ENCODE measurements at regions not wholly inside any gene's neighbourhood (a gene's known extent, or its start where the extent isn't known, plus 50 kb on each side); places are given as distances from the start of the nearest gene placed in this dataset.

GRCh38 chr6:91672201-91672600, 1085.3 kb upstream of the MAP3K7 start:
- Histone ChIP-seq H3K9me2 (replicated peaks; ENCODE audit: low read length) (no peaks in the 10 kb centered on the region), H3K27ac (ENCODE audit: low read length) (no peak overlapping the region), H3K79me2 (ENCODE audit: low read length) (no peaks in the 10 kb centered on the region), H3K4me3 (ENCODE audit: low read length) (no peak overlapping the region), H4K20me1 (ENCODE audit: low read length) (no peaks in the 10 kb centered on the region), H3K27me3 (ENCODE audit: low read length) (no peaks in the 10 kb centered on the region), H3K9me3 (ENCODE audit: low read length) (no peaks in the 10 kb centered on the region), H3F3A (ENCODE audit: low read length, unreplicated experiment) (no peaks in the 10 kb centered on the region), H3K9ac (ENCODE audit: low read length) (no peak overlapping the region), H2AFZ (ENCODE audit: low read length) (no peak overlapping the region), H3K4me1 (ENCODE audit: insufficient read depth, low read length) (no peaks in the 10 kb centered on the region), H3K36me3 (ENCODE audit: low read depth, low read length) (no peaks in the 10 kb centered on the region), H3K4me2 (ENCODE audit: low read length) (no peak overlapping the region)
- ChIA-PET CTCF (no interaction called here), POLR2A (ENCODE audit: unreplicated experiment) (no interaction called here)
- no peak for DNase-seq
- no TSS peak for BruUV-seq (replicated peaks)
- intact Hi-C loops (cut with micrococcal nuclease), result no loop called here
- ATAC-seq, result no peak
- TF ChIP-seq CTCF (conservative IDR thresholded peaks at IDR 0.05; ENCODE audit: low read depth, low read length), result no peak
- TF ChIP-seq EZH2 (IDR thresholded peaks at IDR 0.05; ENCODE audit: low read length, unreplicated experiment), result no peak
- no peak for TF ChIP-seq EZH2phosphoT487 (IDR thresholded peaks at IDR 0.05; ENCODE audit: borderline replicate concordance, low read length)

- intact Hi-C loops (cut with micrococcal nuclease), result no loop called here
- no peaks in the 10 kb centered on the region for H3K36me3 ChIP-seq (ENCODE audit: low read depth, low read length)
- ChIA-PET POLR2A (ENCODE audit: unreplicated experiment) (no interaction called here), CTCF (no interaction called here)
- no peaks in the 10 kb centered on the region for H3K79me2 ChIP-seq (ENCODE audit: low read length)
- no peaks in the 10 kb centered on the region for H3K4me1 ChIP-seq (ENCODE audit: insufficient read depth, low read length)
- TF ChIP-seq EZH2 (IDR thresholded peaks at IDR 0.05; ENCODE audit: low read length, unreplicated experiment), result no peak
- TF ChIP-seq CTCF (conservative IDR thresholded peaks at IDR 0.05; ENCODE audit: low read depth, low read length), result no peak
- no peak for TF ChIP-seq EZH2phosphoT487 (IDR thresholded peaks at IDR 0.05; ENCODE audit: borderline replicate concordance, low read length)
- no peak overlapping the region for H3K4me3 ChIP-seq (ENCODE audit: low read length)
- H3F3A ChIP-seq (ENCODE audit: low read length, unreplicated experiment), result no peaks in the 10 kb centered on the region
- no peak overlapping the region for H3K27ac ChIP-seq (ENCODE audit: low read length)
- DNase-seq (no peak), ATAC-seq (no peak)
- no TSS peak for BruUV-seq (replicated peaks)
- H3K9ac ChIP-seq (ENCODE audit: low read length), result no peak overlapping the region
- H3K27me3 ChIP-seq (ENCODE audit: low read length), result no peaks in the 10 kb centered on the region
- no peaks in the 10 kb centered on the region for H3K9me2 ChIP-seq (replicated peaks; ENCODE audit: low read length)
- H4K20me1 ChIP-seq (ENCODE audit: low read length), result no peaks in the 10 kb centered on the region
- no peak overlapping the region for H3K4me2 ChIP-seq (ENCODE audit: low read length)
- H3K9me3 ChIP-seq (ENCODE audit: low read length), result no peaks in the 10 kb centered on the region
- no peak overlapping the region for H2AFZ ChIP-seq (ENCODE audit: low read length)
These were observed 1083.0 kb upstream of the MAP3K7 start for GRCh38 chr6:91669871-91670268.

- ATAC-seq (no peak), DNase-seq (no peak)
- Histone ChIP-seq H4K20me1 (ENCODE audit: low read length) (no peaks in the 10 kb centered on the region), H3K79me2 (ENCODE audit: low read length) (no peaks in the 10 kb centered on the region), H3K9me2 (replicated peaks; ENCODE audit: low read length) (no peaks in the 10 kb centered on the region), H3K27ac (ENCODE audit: low read length) (no peak overlapping the region), H3K9ac (ENCODE audit: low read length) (no peak overlapping the region), H3K4me1 (ENCODE audit: insufficient read depth, low read length) (no peaks in the 10 kb centered on the region), H2AFZ (ENCODE audit: low read length) (no peak overlapping the region), H3F3A (ENCODE audit: low read length, unreplicated experiment) (no peaks in the 10 kb centered on the region), H3K4me2 (ENCODE audit: low read length) (no peak overlapping the region), H3K27me3 (ENCODE audit: low read length) (no peaks in the 10 kb centered on the region), H3K36me3 (ENCODE audit: low read depth, low read length) (no peaks in the 10 kb centered on the region), H3K9me3 (ENCODE audit: low read length) (no peaks in the 10 kb centered on the region), H3K4me3 (ENCODE audit: low read length) (no peak overlapping the region)
- CTCF ChIA-PET, result no interaction called here
- TF ChIP-seq EZH2phosphoT487 (IDR thresholded peaks at IDR 0.05; ENCODE audit: borderline replicate concordance, low read length) (no peak), EZH2 (IDR thresholded peaks at IDR 0.05; ENCODE audit: low read length, unreplicated experiment) (no peak), CTCF (conservative IDR thresholded peaks at IDR 0.05; ENCODE audit: low read depth, low read length) (no peak)
- BruUV-seq (replicated peaks), result no TSS peak
- POLR2A ChIA-PET (ENCODE audit: unreplicated experiment), result no interaction called here
- intact Hi-C loops (cut with micrococcal nuclease), result no loop called here
These were observed 1082.4 kb upstream of the MAP3K7 start for GRCh38 chr6:91669154-91669870.

Measured in PC-3 (cell line).